GM21526 (cell line): ENCODE measurements at regions not wholly inside any gene's neighbourhood (a gene's known extent, or its start where the extent isn't known, plus 50 kb on each side); places are given as distances from the start of the nearest gene placed in this dataset.

Experiments used
- ATAC-seq: cut with Tn5 transposase; IDR thresholded peaks from one replicate; pipeline ENCODE4 v1.9.1; 2021; ENCODE audit warnings: moderate library complexity; ENCODE audit not compliant: unreplicated experiment, low FRiP score

- no peak for ATAC-seq
Measured at GRCh38 chr5:74179701-74180100, 460.8 kb downstream of the ENC1 start.

DNA sequence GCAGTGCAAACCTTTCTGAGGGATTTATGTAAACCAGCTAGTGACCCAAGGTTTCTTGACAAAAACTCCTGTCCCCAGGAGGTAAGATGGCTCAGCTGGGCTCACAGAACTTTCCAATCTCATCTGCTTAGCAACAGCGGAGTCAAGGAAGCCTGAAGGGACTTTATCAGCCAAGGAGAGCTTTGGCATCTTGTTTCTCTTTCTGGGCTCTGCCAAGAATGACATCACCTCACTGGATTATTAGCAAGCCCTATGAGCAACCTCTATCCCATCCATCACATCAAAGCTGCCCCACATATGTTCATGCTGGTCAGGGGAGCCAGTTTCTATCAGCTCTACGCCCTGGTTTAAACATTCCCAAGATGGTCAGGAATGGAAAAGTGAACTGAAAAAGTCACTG lies 461.3 kb downstream of the ENC1 start:
- ATAC-seq = no peak

DNA sequence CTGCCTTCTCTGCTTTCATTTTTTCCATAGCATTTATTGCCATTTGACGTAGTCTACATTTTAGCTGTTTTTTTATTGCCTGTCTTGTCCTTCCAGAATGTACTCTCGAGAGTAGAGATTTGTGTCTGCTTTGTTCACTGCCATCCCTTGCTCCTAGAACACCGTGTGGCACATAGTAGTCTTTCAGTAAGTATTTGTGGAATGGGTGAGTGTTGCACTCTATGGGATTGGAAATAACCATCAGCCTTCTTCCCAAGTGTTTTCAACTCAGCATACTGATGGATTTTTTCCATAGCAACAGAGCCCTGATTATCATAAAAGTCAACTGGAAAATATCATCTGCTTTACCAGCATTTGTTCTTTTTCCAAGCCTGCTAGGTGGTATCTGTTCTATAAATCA lies 462.6 kb downstream of the ENC1 start:
- no peak for ATAC-seq

- ATAC-seq = no peak
Measured at GRCh38 chr5:74174366-74174765, 466.2 kb downstream of the ENC1 start.

DNA sequence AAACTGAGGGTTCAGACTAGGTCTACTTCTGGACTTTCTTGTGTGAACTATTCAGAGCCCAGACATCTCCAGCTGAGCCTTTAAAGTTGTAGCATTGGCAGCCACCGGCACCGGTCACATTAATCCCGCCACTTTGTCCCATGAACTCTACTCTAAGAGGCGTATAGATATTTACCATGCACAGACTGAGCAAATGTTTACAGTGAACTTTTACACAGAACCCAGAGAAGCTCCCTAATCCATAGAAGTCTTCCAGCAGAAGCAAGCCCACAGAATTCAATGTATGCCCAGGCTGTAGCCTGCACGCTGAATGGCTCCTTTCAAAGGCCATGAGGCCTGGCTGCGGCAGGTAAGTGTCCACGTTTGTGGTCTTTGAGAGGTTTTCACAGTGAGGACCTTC lies 466.9 kb downstream of the ENC1 start:
- no peak for ATAC-seq

- no peak for ATAC-seq
Measured at GRCh38 chr5:74173241-74173640, 467.3 kb downstream of the ENC1 start.

- ATAC-seq = no peak
Measured at GRCh38 chr5:74169701-74170100, 470.8 kb downstream of the ENC1 start.

DNA sequence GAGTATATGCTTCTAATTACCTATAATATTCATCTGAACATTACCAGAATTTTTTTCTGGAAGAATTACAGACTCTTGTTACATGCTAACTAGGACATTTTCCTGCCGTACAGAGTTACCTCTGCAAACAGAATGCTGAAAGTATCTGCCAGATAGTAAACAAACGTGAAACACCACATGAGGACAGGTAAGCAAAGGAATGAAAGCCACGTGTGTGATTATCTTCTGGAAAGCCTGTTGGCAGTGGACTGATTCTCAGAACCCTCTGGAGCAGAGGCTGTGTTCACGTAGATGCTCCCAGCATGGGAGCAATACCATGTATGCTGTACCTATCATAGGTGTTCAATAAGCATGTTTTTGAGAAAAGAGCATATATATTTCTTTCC lies 472.6 kb downstream of the ENC1 start:
- ATAC-seq = no peak

DNA sequence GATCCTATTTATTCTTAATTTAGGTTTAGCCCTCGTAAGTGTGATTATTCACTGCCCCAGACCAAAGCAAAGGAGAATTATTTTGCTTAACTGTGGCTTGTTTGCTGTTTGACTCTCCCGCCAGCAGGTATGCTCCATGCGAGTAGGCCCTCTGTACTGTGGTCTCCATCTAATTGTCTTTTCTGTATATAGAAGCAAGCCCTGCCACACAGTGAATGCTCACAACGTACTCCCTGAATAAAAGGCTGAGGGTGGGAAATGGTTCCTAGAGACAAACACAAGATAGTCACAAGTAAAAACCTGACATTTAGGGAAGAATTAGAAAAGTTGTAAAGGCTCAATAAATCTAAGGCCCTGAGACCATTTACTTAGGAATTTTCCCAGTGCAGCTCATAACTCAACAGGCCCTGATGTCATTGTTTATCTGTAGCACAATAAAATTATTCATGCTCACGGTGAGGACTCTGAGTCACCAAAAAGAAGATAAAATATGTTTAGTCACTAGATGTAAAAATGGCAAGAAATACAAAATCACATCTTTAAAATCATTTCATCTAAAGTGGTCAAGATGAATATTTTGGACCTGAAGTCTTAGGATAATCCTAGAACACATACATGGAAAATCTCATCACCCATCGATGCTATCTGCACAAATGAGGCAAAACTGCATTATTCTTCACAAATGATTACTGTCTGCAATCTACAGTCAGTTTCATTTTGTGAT lies 473.2 kb downstream of the ENC1 start:
- ATAC-seq = no peak

- no peak for ATAC-seq
Measured at GRCh38 chr5:74166064-74166463, 474.5 kb downstream of the ENC1 start.

DNA sequence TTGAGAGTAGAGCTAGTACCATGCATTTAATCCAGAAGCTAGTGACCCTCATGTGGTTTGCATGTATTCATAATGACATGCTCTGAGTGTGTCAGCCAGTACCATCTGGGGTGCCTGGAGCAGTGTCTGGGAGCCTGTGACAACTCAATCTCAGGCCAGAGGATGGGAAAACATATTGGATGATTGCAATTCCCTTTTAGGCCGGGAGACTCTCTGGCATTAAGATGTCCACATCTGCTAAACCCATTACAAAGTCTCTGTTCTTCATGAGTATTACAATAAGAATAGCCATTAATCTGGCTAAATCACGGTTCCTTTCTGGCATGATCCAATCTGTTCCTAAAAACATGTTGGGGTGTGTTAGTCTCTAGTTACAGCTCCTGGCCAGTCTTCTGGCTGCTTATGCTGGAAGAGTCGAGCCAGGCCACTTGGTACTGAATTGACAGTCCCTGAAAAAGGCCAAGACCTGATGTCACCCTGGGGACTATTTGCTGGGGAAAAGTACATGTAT lies 475.7 kb downstream of the ENC1 start:
- no peak for ATAC-seq

DNA sequence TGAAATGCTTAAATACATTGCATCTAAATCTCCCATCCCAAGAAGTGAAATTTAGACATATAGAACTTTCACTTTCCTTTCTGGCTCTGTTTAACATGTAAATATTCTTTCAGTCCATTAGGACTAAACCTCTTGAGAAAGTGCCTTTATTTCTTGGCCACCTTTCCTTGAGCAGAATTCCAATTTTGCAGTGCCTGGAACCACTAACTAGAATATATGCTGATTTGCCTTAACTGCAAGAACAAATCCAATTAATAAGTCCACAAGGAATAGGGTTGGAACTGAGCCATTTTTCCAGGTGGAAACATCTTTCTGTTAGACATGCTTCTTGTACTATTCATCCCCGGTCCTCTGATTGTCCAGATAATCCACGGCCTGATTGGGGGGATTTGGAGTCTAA lies 478.0 kb downstream of the ENC1 start:
- ATAC-seq = no peak

DNA sequence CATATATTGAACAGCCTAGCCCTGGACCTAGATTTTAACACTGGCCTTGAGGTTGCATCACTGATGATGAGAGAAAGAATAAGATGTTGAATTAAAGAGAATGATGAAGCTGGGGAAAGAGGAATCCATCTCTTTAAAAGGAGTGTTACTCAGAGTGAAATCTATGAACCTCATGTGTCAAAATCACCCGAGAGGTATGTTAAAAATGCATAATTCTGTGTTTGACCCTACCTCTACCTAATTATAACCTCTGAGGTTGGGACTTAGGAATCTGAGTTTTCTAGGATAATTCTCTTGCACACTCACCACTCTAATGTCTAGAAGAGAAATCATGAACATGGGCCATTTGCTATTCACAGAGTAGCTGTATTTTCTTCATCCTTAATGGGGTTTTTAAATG lies 479.4 kb downstream of the ENC1 start:
- no peak for ATAC-seq

- no peak for ATAC-seq
Measured at GRCh38 chr5:74156728-74157383, 483.7 kb downstream of the ENC1 start.

DNA sequence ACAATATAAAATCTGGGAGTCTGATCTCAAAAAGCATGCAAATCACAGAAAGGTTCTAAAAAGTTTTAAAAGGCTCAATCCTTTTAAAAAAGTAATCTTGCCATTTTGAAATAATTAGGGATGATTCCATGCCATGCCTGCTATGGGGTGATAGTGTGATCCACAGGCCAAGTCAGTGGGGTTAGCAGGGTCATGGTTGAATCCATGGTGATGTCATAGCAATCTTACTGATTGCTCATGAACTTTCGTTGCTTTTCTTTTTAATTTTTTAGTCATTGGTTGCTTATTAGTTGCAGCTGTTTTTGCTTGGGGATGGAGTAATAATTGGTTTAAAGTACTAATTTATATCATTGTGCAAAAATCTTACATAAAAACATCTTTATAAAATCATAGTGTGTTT lies 485.0 kb downstream of the ENC1 start:
- no peak for ATAC-seq

DNA sequence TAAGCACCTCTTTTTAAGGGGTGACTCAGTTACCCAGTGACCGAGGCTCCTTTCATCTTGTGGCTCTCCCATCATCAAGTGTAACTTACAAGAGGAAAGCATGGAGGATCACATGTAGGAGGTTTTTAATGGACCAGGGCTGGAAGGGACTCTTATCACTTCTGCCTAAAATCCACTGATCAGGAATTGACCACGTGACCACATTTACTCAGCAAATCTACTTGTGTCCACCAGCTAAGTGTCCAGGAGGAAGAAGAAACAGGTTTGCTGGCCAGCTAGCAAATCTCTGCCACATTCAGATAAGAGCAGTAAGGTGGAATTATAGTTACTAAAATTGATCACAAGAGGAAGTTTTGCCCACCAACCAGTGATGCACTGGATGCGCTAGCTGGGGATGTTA lies 486.0 kb downstream of the ENC1 start:
- ATAC-seq = no peak

DNA sequence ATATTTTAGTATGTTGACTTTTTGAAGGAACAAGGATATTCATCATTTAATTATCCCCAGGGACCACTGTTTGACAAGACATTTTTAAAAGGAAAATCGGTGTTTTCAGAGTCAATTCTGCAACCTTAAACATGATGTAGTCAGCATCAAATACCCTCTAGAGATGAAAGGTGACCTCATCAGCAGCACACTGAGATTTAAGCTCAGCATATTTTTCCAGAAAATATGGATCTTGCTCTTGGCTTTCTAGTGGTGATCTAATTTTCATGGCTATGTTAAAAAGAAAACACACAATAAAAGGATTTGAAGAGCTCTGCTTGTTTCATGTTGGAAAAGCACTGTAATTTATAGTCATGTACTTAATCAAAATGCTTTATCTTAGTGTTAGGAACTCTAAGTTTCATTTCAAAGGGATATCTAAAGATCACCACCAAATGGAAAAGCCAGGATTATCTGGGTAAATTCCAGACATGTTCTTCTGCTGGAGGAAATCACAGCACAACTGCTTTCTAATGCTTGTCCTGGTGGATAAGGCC lies 487.2 kb downstream of the ENC1 start:
- no peak for ATAC-seq

- ATAC-seq = no peak
Measured at GRCh38 chr5:74152625-74153254, 487.8 kb downstream of the ENC1 start.

DNA sequence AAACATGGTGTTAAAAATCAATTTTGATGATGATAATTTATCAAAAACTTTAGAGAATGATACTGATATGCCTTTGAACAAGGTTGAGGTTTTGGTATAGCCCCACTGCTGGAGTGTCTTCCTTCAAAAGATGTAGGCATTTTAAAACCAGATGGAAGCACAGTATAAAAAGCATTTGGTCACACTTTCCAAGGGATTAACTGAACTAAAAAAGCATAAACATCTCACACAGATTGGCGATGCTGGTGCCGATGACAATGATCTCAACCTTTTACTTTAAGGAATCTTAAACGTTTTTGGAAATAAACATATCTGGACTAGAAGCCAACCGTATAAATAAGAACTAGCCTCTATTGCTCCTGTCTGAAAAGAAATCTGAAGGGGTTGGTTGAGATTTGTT lies 488.4 kb downstream of the ENC1 start:
- no peak for ATAC-seq

GRCh38 chr5:74149395-74149794 lies 491.1 kb downstream of the ENC1 start:
- no peak for ATAC-seq

DNA sequence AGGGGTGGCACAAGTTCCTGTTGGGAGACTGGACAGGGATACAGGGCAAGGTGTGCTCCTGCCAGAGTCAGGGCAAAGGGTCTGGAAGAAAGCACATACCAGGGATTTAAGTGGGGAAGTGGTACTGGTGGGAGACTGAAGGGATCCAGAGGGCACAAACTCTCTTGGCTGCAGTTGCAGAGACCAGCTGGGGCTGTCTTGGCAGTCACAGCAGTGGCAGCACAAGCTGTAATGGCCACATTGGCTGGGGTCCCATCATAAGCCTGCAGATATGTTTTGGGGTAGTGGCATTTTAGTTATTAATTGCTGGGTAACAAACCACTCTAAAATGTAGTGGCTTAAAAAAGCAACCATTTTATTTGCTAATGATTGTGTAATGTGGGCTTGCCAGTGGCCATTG lies 492.2 kb downstream of the ENC1 start:
- no peak for ATAC-seq

- ATAC-seq = no peak
Measured at GRCh38 chr5:74146796-74147195, 493.7 kb downstream of the ENC1 start.
